Smooth muscle cell (in vitro differentiated cells): ENCODE measurements at regions not wholly inside any gene's neighbourhood (a gene's known extent, or its start where the extent isn't known, plus 50 kb on each side); places are given as distances from the start of the nearest gene placed in this dataset.

Source experiments
- DNase-seq: peaks from one replicate; lab custom pipeline; 2025; ENCODE audit not compliant: unreplicated experiment; lab: John Stamatoyannopoulos, UW
- H2AFZ ChIP-seq: fragments of 200-600 bp; sonication (generic); 2 replicates; pipeline ENCODE4 v1.6.0; 2016; ENCODE audit warnings: antibody characterized with exemption, low read depth, mild to moderate bottlenecking
- H3F3A ChIP-seq: fragments of 200-600 bp; sonication (generic); 2 replicates; pipeline ENCODE4 v1.6.0; 2017; ENCODE audit warnings: antibody characterized with exemption, low read depth
- H3K27ac ChIP-seq: fragments of 200-600 bp; sonication (generic); 2 replicates; pipeline ENCODE4 v1.5.1; 2016; ENCODE audit warnings: low read depth, mild to moderate bottlenecking
- H3K27me3 ChIP-seq: fragments of 200-600 bp; sonication (generic); 2 replicates; pipeline ENCODE4 v1.6.1; 2016; ENCODE audit warnings: low read depth, mild to moderate bottlenecking
- H3K36me3 ChIP-seq: fragments of 200-600 bp; sonication (generic); 2 replicates; pipeline ENCODE4 v1.5.1; 2016; ENCODE audit warnings: low read depth
- H3K4me1 ChIP-seq: fragments of 200-600 bp; sonication (generic); 2 replicates; pipeline ENCODE4 v1.5.1; 2016; ENCODE audit warnings: low read depth
- H3K4me2 ChIP-seq: fragments of 200-600 bp; sonication (generic); 2 replicates; pipeline ENCODE4 v1.6.0; 2016; ENCODE audit warnings: mild to moderate bottlenecking
- H3K4me3 ChIP-seq: fragments of 200-600 bp; sonication (generic); 2 replicates; pipeline ENCODE4 v1.5.1; 2016; ENCODE audit warnings: mild to moderate bottlenecking
- H3K79me2 ChIP-seq: fragments of 200-600 bp; sonication (generic); 2 replicates; pipeline ENCODE4 v1.6.0; 2016; ENCODE audit warnings: low read depth, mild to moderate bottlenecking
- H3K9ac ChIP-seq: fragments of 200-600 bp; sonication (generic); 2 replicates; pipeline ENCODE4 v1.6.0; 2016; ENCODE audit warnings: low read depth
- H3K9me3 ChIP-seq: fragments of 200-600 bp; sonication (generic); replicated peaks from 2 replicates; pipeline ENCODE4 v1.5.1; 2016; ENCODE audit warnings: low read depth
- H4K20me1 ChIP-seq: fragments of 200-600 bp; sonication (generic); 2 replicates; pipeline ENCODE4 v1.6.0; 2016; ENCODE audit warnings: low read depth
- WGBS: methylation state at CpG from one replicate; pipeline ENCODE4 v1.1.7; 2016; ENCODE audit warnings: low lambda C conversion rate; 5-methylcytosine and 5-hydroxymethylcytosine counted together
- TF ChIP-seq, protein P1 (sequence below): fragments of 200-600 bp; sonication (generic); IDR thresholded peaks from 2 replicates; pipeline ENCODE4 v1.5.1; 2017; ENCODE audit warnings: borderline replicate concordance, mild to moderate bottlenecking, antibody characterized with exemption; ENCODE audit not compliant: insufficient read depth, poor library complexity, severe bottlenecking

DNA sequence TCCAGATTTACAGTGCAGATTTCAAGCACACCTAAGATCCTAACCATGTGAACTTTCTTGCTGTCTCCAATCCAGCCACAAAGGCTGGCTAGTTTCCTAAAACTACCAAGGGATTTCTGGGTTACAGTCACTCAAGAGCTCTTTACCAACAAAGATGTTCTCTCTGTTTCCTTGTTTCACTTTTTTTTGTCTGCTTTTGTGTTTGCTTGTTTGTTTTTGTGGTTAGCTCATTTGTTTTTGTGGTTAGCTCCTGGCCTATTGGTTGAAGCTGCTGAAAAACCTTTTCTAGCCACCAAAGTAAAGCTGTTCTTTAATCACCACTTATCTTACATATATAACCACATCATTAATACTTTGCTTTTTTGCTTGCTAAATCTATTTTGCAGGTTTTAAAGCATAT is 642.5 kb upstream of the GALNTL6 start:
- Histone ChIP-seq H3K27me3 (no peaks in the 10 kb centered on the region), H3K9ac (no peak overlapping the region), H3K4me1 (no peaks in the 10 kb centered on the region), H3K27ac (no peak overlapping the region), H2AFZ (no peak overlapping the region), H3K79me2 (no peaks in the 10 kb centered on the region), H3F3A (no peaks in the 10 kb centered on the region), H3K9me3 (no peaks in the 10 kb centered on the region), H3K4me2 (no peak overlapping the region), H4K20me1 (no peaks in the 10 kb centered on the region), H3K36me3 (no peaks in the 10 kb centered on the region), H3K4me3 (no peak overlapping the region)
- TF ChIP-seq, protein P1, sequence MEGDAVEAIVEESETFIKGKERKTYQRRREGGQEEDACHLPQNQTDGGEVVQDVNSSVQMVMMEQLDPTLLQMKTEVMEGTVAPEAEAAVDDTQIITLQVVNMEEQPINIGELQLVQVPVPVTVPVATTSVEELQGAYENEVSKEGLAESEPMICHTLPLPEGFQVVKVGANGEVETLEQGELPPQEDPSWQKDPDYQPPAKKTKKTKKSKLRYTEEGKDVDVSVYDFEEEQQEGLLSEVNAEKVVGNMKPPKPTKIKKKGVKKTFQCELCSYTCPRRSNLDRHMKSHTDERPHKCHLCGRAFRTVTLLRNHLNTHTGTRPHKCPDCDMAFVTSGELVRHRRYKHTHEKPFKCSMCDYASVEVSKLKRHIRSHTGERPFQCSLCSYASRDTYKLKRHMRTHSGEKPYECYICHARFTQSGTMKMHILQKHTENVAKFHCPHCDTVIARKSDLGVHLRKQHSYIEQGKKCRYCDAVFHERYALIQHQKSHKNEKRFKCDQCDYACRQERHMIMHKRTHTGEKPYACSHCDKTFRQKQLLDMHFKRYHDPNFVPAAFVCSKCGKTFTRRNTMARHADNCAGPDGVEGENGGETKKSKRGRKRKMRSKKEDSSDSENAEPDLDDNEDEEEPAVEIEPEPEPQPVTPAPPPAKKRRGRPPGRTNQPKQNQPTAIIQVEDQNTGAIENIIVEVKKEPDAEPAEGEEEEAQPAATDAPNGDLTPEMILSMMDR, result no peak
- DNase-seq, result no peak

DNA sequence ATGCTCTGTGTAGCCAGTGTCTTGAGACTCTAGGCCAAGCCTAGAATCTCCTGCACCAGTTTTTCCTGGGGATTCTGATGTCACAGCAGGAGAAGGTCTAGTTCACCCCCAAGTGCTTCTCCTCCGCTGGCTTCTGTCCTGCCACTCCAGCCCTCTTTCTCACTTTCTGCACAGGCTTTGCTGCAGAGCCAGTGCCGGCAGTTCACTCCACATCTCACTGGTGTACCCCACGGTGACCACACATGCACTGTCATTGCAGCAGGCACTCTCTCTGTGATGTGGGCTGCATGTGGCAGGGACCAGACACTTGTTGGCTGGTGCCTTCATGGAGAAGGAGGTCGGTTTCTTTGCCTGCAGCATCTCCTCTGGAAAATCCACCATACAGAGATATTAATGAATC is 643.8 kb upstream of the GALNTL6 start:
- no peaks in the 10 kb centered on the region for H3K27me3 ChIP-seq
- H3K4me3 ChIP-seq, result no peak overlapping the region
- no peak overlapping the region for H3K9ac ChIP-seq
- 72% methylated on average over 4 of the region's 4 CpGs for WGBS
- no peak overlapping the region for H3K4me2 ChIP-seq
- no peaks in the 10 kb centered on the region for H3K36me3 ChIP-seq
- no peaks in the 10 kb centered on the region for H4K20me1 ChIP-seq
- no peak for DNase-seq
- no peaks in the 10 kb centered on the region for H3F3A ChIP-seq
- H3K4me1 ChIP-seq, result no peaks in the 10 kb centered on the region
- H3K27ac ChIP-seq, result no peak overlapping the region
- TF ChIP-seq, protein P1, result no peak
- no peak overlapping the region for H2AFZ ChIP-seq
- H3K9me3 ChIP-seq, result no peaks in the 10 kb centered on the region
- H3K79me2 ChIP-seq, result no peaks in the 10 kb centered on the region

DNA sequence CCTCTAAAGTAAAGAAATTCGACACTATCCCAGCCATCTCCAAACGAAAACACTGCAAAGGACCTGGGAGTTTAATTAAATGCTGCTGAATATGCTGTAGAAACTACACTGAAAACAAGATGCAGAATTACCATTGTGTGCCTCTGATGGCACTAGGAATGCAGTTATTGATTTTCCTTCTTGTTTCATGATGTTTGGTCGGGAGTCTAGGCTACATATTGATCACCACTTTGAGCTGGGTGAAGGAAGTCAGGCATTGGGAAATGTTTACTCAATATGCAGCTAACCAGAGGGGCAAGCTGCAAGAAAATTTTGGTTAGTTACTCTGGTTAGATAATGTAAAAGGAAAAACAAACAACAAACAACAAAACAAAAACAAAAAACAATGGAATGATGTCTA is 650.7 kb upstream of the GALNTL6 start:
- Histone ChIP-seq H4K20me1 (no peaks in the 10 kb centered on the region), H3K36me3 (no peaks in the 10 kb centered on the region), H3K79me2 (no peaks in the 10 kb centered on the region), H2AFZ (no peak overlapping the region), H3K27ac (no peak overlapping the region), H3K27me3 (no peaks in the 10 kb centered on the region), H3K9ac (no peak overlapping the region), H3K4me1 (no peaks in the 10 kb centered on the region), H3K9me3 (no peaks in the 10 kb centered on the region), H3F3A (no peaks in the 10 kb centered on the region), H3K4me3 (no peak overlapping the region), H3K4me2 (no peak overlapping the region)
- TF ChIP-seq, protein P1, result no peak
- no peak for DNase-seq
- WGBS, result 84% methylated on average over 3 of the region's 3 CpGs

DNA sequence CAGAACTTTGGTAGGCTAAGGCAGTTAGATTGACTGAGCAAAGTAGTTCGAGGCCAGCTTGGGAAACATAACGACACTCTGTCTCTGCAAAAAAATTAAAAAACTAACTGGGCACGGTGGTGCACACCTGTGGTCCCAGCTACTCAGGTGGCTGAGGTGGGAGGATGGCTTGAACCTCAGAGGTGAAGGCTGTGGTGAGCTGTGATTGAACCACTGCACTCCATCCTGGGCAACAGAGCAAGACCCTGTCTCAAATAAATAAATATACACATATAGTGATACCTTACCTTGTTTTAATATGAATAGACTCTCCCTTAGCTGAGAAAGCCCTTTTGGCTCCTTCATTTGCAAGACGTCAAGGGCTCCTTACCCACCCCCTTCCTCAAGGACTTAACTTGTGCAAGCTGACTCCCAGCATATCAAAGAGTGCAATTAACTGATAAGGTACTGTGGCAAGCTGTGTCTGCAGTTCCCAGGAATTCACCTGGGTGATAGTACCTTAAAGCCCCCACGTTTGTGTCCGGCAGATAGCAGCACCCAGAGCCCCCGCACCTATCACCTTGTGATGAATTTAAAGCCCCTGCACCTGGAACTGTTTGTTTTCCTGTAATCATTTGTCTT is 655.6 kb upstream of the GALNTL6 start:
- DNase-seq, result no peak
- no peak overlapping the region for H2AFZ ChIP-seq
- no peaks in the 10 kb centered on the region for H3F3A ChIP-seq
- TF ChIP-seq, protein P1, result no peak
- H3K27me3 ChIP-seq, result no peaks in the 10 kb centered on the region
- no peak overlapping the region for H3K4me3 ChIP-seq
- 58% methylated on average over 7 of the region's 7 CpGs for WGBS
- no peak overlapping the region for H3K27ac ChIP-seq
- H3K9ac ChIP-seq, result no peak overlapping the region
- H3K9me3 ChIP-seq, result no peaks in the 10 kb centered on the region
- H3K79me2 ChIP-seq, result no peaks in the 10 kb centered on the region
- H4K20me1 ChIP-seq, result no peaks in the 10 kb centered on the region
- no peaks in the 10 kb centered on the region for H3K36me3 ChIP-seq
- no peaks in the 10 kb centered on the region for H3K4me1 ChIP-seq
- H3K4me2 ChIP-seq, result no peak overlapping the region
